ENCODE measurements at regions not wholly inside any gene's neighbourhood (a gene's known extent, or its start where the extent isn't known, plus 50 kb on each side); places are given as distances from the start of the nearest gene placed in this dataset.

DNA sequence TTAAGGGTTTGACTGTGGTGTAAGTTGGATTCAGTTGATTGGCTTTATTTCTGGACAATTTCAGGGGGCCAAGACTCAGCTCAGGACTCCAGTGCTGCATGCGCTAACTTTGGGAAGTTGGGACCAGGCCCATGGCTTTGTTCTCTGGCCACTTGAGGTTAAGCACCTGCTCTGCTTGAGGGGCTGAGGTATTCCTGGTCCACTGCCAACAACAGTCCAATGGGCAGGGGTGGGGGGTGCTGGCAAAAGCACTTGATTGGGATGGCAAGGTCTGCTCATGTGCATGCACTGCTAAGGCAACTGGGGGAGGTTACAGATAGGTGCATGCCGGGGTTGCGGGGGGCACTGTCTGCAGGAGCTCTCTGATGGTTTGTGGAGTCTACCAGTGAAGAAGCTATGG lies 52.6 kb upstream of the ASB17 start:
- no peak for DNase-seq (ENCODE audit: low read depth in 4 of 4, low spot score in 1 of 4)

DNA sequence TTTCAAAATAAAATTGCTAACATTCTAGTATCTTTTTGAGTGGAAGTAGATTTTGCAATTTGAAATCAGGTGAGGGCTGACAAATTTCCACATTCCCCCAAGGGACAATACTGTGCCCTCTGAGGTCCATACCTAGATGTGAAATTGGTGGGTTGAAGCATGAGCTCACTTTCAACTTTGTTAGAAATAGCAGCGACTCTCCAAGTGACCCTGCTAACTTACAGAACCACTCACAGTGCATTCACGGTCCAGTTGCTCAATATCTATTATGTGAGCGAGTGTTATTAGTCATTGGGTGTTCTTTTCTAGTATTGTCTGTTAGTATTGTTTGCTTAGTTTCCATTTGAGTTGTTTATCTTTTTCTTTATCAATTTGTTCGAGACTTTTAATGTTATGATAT lies 53.6 kb upstream of the ASB17 start:
- no peak for DNase-seq (ENCODE audit: low read depth in 4 of 4, low spot score in 1 of 4)

DNA sequence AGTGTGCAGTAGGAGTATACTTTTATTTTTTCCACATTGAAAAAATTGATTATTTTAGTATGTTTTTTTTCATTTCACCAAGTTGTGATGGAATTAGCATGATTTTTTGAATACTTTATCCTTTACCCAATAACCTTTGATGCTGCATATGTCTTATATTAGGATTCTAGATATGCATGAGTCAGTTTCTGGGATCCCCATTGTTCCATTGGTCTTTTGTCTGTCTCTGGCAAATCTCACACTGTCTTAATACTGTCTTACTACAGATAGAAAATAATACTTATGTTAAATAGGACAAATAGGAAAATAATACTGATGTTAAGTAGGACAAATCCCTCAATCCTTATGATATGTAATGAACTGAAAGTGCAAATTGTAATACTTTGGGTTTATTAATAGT lies 54.3 kb upstream of the ASB17 start:
- no peak for DNase-seq (ENCODE audit: low read depth in 4 of 4, low spot score in 1 of 4)

DNA sequence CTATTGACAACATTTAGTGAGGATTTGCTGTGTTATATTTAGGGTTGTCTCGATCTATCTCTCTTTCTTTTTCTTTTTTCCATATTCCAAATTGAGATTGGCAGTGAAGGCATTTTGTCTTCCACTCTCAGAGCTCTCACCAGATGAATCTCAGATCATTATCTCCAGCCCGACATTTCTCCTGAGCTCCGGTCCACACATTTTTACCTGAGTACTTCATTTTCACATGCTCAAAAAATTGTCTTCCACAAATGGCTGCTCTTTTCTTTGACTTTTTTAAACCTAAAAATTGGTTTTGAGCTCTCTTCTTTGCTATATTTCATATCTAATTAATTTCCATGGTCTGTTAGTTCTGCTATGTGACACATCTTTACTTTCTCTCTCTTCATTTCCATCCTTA lies 56.9 kb upstream of the ASB17 start:
- DNase-seq (ENCODE audit: low read depth in 4 of 4, low spot score in 1 of 4): no peak

DNA sequence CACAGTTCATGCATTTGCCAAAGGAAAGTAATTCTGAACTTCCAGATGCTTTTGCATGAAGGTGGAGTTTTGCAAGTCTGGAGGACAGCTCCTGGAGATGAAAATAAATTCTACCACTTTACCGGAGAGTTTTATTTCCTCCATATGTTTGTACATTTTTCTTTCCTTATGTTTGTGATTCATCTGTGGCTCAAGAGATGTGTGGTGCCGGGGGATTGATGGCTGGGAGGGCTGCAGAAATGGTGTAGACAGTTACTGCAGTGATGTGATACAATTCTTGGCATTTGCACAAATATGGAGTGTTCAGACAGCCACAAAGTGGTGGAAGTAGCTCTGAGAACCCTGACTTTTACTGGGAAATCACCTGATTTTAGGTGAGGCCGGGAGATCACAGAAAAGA lies 58.5 kb upstream of the ASB17 start:
- DNase-seq (ENCODE audit: low read depth in 4 of 4, low spot score in 1 of 4): no peak

DNA sequence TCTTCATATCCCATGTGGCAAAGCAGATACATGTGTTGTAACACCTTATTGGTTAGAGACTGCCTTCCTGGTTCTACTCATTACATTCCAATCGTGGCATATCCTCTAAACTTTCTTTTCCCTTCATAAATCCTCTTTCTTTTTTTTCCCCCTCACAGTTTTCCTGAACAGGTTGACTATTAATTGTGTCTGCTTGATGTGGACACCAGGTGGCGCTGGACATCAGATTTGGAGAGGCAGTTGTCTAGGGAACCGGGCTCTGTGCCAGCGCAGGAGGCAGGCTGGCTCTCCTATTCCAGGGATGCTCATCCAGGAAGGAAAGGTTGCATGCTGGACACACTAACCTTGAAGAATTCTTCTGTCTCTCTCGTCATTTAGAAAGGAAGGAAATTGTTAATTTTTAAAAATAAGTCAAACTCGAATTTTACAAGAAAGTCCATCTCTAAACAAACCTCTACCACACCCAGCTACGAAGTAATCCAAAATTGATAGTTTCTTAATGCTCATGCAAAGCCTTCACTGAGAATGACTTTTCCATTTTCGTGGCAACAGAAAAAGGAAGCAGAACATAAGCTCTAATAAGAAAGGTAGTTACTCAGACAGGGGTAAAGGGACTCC lies 59.4 kb upstream of the ASB17 start:
- peak; percentile 45 to 55 (median 46) for DNase-seq (ENCODE audit: low read depth in 4 of 4, low spot score in 1 of 4)

DNA sequence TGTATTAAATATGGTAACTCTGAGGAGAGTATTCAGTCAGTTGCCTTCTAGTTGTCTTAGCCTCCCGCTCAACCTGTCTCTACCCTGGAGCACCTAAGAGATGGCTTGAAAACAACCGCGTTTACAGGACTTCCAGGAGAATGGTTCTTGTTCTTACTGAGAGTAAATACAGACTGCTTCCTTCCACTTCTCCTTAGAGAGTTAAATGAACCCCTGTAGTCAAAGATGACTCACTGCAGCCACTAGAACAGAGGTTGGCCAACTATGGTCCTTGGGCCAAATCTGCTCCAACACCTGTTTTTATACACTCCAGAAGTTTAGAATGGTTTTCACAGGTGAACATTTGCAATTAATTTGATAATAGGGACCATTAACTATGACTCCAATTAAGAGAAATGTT lies 60.1 kb upstream of the ASB17 start:
- DNase-seq (ENCODE audit: low read depth in 4 of 4, low spot score in 1 of 4): no peak

DNA sequence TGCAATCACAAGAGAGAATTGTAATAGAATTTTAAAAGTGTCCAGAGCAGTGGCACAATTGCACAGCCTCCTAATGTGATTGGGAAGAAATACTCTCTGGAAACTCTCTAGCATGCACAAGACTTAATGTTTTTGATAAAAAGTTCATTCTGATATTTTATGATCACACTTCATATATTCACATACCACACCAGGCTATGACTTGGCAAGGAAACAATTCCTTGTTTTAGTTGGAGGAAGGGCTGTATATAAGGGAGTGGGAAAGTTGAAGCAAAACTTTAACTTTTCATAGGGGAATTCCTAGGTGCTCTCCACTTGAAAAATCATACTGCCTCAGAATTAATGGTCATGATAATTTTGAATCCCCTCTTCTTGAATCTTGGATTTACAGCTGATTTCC lies 61.5 kb upstream of the ASB17 start:
- DNase-seq (ENCODE audit: low read depth in 4 of 4, low spot score in 1 of 4): no peak

DNA sequence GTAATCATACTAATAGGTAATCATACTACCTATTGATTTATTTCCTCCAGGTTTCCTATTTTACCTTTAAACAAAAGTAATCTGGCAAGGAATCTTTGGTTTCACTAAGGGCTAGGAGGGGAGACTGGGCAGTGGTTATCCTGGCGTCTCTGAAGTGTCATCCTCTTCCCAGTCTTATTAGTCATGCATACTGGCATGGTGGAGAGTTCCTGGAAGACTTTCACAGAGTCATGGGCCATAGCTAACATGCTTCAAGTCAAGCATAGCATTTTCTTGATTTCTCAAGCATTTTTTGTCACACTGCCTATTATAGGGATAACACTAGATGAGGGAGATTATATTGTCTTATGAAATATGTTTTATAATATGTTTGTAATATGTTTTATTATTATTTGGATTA lies 64.0 kb upstream of the ASB17 start:
- DNase-seq (ENCODE audit: low read depth in 4 of 4, low spot score in 1 of 4): no peak

DNA sequence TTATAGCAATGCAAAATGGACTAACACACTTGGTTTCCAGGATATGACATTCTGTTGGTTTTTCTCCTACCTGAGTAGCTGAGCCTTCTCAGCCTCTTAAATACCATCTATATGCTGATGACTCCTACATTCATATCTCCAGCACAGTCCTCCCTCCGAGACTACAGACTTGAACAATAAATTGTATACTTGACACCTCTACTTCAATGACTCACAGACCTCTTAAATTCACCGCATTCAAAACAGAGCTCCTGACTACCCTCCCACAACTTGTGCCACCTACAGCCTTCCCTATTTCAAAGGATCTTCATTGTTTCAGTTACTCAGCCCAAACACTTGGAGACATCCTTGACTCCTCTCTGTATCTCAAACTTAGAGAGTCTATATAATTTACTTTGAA lies 66.8 kb upstream of the ASB17 start:
- DNase-seq (ENCODE audit: low read depth in 4 of 4, low spot score in 1 of 4): no peak

DNA sequence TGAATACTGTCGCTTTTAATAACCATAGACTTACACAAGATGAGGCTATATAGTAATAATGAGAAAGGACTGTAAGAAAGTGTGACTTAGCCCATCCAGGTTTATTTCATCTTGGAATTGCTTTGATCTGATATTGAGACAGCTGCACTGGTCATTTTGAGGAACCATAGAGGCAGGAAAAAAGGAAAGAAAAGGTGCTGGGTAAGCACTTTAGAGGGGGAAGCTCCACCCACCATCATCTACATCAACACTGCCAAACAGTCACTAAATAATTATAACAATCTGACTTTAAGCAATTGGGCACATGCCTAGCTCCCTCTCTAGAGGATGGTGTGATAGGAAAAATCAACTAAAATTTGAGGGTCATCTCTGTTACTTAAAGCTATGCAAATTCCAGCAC lies 70.6 kb upstream of the ST6GALNAC3 start:
- DNase-seq (ENCODE audit: low read depth in 4 of 4, low spot score in 1 of 4): no peak

DNA sequence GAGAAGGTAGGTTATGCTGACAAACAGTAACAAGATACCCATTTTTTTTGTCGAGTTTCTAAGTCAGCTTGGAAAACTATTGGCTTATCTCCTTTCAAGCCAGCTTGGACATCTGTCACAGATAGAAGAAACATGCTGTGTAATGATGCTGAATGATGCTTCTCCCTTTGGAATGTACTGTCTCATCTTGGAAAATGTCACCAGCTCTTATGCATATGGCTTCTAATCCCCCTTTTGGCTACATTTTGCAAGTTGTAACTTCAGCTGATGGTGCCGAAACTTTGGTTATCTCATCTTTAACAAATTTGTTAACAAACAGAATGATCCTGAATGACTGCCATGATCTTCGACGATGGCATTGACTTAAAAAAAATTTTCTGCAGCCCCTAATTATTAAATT lies 68.8 kb upstream of the ST6GALNAC3 start:
- DNase-seq (ENCODE audit: low read depth in 4 of 4, low spot score in 1 of 4): no peak

DNA sequence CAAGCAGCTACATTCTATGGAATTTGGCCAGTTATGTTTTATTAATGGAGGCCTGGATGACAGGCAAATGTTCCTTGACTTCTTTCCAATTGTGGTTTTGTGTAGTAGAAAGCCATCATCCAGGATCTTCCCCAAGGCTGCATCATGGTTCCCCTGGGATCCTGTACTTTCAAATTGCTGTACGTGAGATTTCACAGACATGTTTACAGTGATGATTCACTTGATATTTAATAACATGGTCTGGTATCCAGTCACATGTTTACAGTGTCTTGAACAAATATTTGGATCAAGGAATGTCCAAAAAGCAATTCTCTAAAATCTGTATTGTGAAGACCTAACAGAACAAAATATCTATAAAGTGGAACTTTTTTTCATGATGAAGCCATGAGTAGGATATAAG lies 68.3 kb upstream of the ST6GALNAC3 start:
- DNase-seq (ENCODE audit: low read depth in 4 of 4, low spot score in 1 of 4): no peak

DNA sequence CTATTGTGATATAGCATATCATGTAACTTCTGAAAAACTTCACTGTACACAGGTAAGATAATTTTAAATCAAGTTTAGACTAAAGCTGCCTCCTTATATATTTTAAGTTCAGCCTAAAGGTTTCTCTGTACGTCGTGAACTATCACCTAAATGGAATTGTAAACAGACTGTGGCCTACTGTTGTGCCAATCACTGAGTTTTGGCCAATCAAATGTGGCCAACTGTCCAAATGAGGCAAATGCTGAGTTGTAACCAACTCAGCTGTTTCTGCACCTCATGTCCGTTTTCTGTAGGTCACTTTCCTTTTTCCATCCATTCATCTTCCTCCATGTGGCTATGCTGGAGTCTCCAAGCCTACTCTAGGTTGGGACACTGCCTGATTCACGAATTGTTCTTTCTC lies 63.7 kb upstream of the ST6GALNAC3 start:
- DNase-seq (ENCODE audit: low read depth in 4 of 4, low spot score in 1 of 4): no peak

DNA sequence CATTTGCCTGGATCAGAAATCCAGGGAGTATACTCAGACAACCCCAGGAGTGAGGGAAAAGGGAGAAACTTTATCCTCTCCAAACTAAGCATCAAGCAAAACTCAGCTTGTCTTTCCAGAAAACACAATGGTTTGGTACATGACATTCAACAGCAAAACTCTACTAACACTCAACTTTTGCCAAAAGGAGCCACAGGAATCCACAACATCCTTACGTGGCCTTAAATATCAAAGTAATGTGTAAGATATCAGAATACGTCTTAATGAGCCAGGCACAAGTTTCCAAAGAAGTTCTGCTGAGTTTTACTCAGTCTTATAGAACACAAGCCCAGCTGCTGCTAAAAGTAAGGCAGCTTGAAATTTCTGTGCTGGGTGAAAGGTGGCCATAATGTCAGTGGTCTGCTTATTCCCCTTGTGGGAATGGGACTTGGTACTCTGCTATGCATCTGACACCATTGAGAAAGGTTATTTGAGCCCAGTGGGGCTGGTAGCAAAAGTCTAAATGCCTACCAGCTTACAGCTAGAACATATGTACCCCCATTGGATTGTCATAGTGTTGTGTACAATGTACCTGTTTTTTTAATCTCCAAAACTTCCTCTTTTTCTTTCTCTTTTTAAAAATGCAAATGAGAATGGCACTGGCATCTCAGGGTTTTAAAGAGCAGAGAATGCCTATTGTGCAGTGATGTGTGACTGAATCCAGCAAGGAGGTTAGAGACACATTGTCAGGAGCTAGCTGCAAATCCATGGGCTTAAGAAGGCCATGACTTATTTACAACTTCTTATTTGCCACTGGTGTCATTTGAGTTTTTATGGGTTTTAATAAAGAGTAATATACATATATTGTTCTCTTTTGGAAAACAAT lies 62.0 kb upstream of the ST6GALNAC3 start:
- no peak for DNase-seq (ENCODE audit: low read depth in 4 of 4, low spot score in 1 of 4)

DNA sequence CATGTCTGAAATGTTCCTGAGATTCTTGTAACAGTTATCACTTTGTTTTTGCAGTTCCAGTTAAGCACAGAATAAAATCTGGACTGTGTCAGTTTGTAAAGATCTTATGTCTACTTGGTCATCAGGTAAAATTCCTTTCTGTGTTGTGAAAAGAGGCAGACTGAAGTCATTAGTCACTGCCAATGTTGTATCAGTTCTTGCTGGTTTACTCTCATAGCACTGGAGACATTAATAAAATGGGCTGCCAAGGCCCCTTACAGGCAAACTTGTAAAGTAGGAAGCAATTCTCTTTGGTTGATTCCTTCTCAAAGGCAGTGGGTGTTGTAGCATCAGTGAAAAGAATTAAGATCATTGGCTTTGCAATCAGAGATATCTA lies 61.4 kb upstream of the ST6GALNAC3 start:
- DNase-seq (ENCODE audit: low read depth in 4 of 4, low spot score in 1 of 4): no peak

DNA sequence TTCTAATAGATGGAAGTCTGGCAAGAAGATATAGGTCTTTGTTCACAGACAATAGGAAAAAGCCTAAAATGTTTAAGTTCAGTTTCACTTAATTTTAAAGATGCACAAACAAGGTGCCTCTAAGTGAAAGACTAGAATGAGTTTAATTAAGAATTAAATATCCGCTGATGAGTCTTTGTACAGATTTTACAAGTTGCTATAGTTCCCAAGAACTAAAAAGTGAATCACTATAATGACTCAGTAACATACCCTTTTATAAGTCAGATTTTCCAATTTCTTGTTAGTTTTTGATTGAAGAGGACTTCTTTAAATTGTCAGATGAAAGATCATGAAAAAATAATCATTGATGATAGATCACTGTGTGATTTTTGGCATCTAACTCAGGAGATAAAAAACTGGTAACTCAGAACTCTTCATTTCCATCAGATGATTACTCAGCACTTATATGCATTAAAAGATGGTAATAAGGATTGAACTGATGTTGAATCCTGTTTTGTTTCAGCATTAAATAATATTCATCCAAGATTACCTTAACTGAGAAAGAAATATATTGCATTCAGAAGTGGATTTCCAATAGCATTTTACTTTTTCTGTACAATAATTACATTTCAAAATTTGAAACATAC lies 59.0 kb upstream of the ST6GALNAC3 start:
- DNase-seq (ENCODE audit: low read depth in 4 of 4, low spot score in 1 of 4): no peak

DNA sequence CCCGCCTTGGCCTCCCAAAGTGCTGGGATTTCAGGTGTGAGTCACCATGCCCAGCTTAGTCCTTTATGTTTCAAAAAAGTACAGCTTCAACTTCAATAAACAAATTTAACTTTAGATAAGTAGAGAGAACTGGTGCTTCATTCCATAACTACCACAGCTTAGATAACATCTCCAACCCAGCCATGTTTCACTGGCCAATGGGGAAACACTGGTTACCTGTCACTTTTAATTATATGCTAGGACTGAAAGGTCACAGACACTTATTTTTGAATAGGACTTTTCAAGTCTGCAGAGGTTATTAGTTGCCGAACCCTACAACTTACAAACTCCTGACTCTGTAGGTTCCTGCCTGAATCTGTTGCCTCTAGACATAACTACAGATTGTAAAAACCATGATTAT lies 56.5 kb upstream of the ST6GALNAC3 start:
- DNase-seq (ENCODE audit: low read depth in 4 of 4, low spot score in 1 of 4): no peak

DNA sequence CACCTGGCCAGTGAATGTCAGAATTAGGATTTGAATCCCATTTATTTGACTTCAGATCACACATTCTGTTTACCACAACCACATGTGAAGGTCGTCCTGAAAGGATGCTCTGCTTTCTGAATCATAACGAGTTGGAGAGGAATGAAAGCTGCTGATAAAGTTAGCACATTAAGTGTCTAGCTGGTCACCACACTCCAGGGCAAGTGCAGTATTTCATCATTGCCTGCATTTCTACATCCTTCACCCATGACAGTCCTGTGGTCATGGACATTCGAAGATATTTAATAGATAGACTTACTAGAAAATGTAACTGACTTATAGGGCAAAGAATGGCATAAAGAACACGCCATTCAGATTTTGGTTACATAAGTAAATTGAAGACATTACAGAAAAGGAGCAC lies 52.7 kb upstream of the ST6GALNAC3 start:
- no peak for DNase-seq (ENCODE audit: low read depth in 4 of 4, low spot score in 1 of 4)

DNA sequence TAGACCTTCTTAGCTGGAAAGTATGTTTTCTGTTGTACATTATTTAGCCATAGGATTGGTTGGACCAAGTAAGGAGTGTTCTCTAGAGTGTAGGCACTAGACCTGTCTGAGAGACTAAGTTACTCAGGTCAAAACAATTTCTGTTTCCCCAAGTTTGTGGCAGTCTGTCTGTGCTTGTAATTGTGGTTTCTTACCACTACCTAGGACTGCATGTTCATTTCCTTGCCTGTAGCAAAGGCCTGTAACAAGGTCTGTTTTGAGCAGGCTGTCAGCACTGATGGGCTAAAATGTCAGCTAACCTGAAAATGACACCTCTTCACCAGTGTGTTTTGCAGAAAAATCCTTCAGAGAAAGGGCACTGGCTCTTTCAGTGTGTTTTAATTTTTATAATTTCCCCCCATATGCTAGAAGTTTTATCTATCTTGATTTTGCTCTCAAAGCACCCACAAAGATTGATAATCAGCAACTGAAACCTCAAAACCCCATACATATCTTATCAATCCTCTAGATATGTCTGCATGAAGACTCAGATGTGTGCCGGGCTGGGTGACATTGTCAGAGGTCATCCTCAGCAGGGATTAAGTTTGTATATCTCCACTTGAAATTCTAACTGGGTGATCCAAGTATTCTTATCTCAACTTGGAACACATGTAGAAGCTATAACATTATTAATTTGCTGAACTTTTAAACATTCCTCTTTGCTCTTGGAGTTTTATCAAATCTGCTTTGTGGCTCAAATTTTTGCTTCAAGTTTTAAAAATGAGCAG lies 50.7 kb upstream of the ST6GALNAC3 start:
- DNase-seq (ENCODE audit: low read depth in 4 of 4, low spot score in 1 of 4): no peak

Data from stimulated activated CD4-positive, alpha-beta T cell treated with anti-CD3 and anti-CD28 coated beads, Interleukin-1b, Interleukin-23, amount 100 ng/mL, for 24 hours (primary cell).